ENCODE measurements at regions not wholly inside any gene's neighbourhood (a gene's known extent, or its start where the extent isn't known, plus 50 kb on each side); places are given as distances from the start of the nearest gene placed in this dataset.
"Not testable (repeated sequence)": the region's sequence is repeated elsewhere in the genome, so short reads cannot be mapped to it uniquely, and the experiment has no call there.

GRCh38 chr16:87034317-87034716 lies 282.9 kb downstream of the C16orf95 start:
- DNase-seq (ENCODE audit: low read depth in 4 of 4, low spot score in 2 of 4), result no peak

GRCh38 chr16:87035053-87035452 lies 282.1 kb downstream of the C16orf95 start:
- DNase-seq (ENCODE audit: low read depth in 4 of 4, low spot score in 2 of 4), result no peak

- DNase-seq (ENCODE audit: low read depth in 4 of 4, low spot score in 2 of 4), result no peak
These were observed 280.2 kb downstream of the C16orf95 start for GRCh38 chr16:87037012-87037411.

GRCh38 chr16:87038528-87038927 lies 278.7 kb downstream of the C16orf95 start:
- DNase-seq (ENCODE audit: low read depth in 4 of 4, low spot score in 2 of 4), result not testable (repeated sequence)

GRCh38 chr16:87040169-87041117 lies 276.7 kb downstream of the C16orf95 start:
- DNase-seq (ENCODE audit: low read depth in 4 of 4, low spot score in 2 of 4), result no peak

GRCh38 chr16:87041286-87041685 lies 275.9 kb downstream of the C16orf95 start:
- DNase-seq (ENCODE audit: low read depth in 4 of 4, low spot score in 2 of 4), result no peak

- no peak for DNase-seq (ENCODE audit: low read depth in 4 of 4, low spot score in 2 of 4)
These were observed 274.5 kb downstream of the C16orf95 start for GRCh38 chr16:87042551-87043230.

GRCh38 chr16:87043231-87044031 lies 273.8 kb downstream of the C16orf95 start:
- no peak for DNase-seq (ENCODE audit: low read depth in 4 of 4, low spot score in 2 of 4)

GRCh38 chr16:87044032-87044382 lies 273.2 kb downstream of the C16orf95 start:
- DNase-seq (ENCODE audit: low read depth in 4 of 4, low spot score in 2 of 4), result no peak

GRCh38 chr16:87044829-87045228 lies 272.4 kb downstream of the C16orf95 start:
- DNase-seq (ENCODE audit: low read depth in 4 of 4, low spot score in 2 of 4), result no peak

- no peak for DNase-seq (ENCODE audit: low read depth in 4 of 4, low spot score in 2 of 4)
These were observed 271.6 kb downstream of the C16orf95 start for GRCh38 chr16:87045466-87046216.

- DNase-seq (ENCODE audit: low read depth in 4 of 4, low spot score in 2 of 4), result no peak
These were observed 271.0 kb downstream of the C16orf95 start for GRCh38 chr16:87046235-87046634.

GRCh38 chr16:87047221-87048037 lies 269.8 kb downstream of the C16orf95 start:
- no peak for DNase-seq (ENCODE audit: low read depth in 4 of 4, low spot score in 2 of 4)

GRCh38 chr16:87048038-87048729 lies 269.0 kb downstream of the C16orf95 start:
- DNase-seq (ENCODE audit: low read depth in 4 of 4, low spot score in 2 of 4), result no peak

- no peak for DNase-seq (ENCODE audit: low read depth in 4 of 4, low spot score in 2 of 4)
These were observed 268.5 kb downstream of the C16orf95 start for GRCh38 chr16:87048730-87049115.

GRCh38 chr16:87049216-87049615 lies 268.0 kb downstream of the C16orf95 start:
- DNase-seq (ENCODE audit: low read depth in 4 of 4, low spot score in 2 of 4), result not testable (repeated sequence)

GRCh38 chr16:87050142-87050541 lies 267.1 kb downstream of the C16orf95 start:
- no peak for DNase-seq (ENCODE audit: low read depth in 4 of 4, low spot score in 2 of 4)

GRCh38 chr16:87051526-87052320 lies 265.5 kb downstream of the C16orf95 start:
- no peak for DNase-seq (ENCODE audit: low read depth in 4 of 4, low spot score in 2 of 4)

Measured in left renal cortex interstitium (tissue), 4 donors.